SK-N-SH (cell line): ENCODE measurements at regions not wholly inside any gene's neighbourhood (a gene's known extent, or its start where the extent isn't known, plus 50 kb on each side); places are given as distances from the start of the nearest gene placed in this dataset.

Source experiments
- CTCF ChIA-PET: fragments of 300-600, 350-600 bp; formaldehyde crosslinking; extraction: SDS; loops from one replicate; lab custom pipeline; 2021; lab: Yijun Ruan, JAX
- POLR2A ChIA-PET: fragments of 350-600 bp; sonication (Branson Sonifier 250); formaldehyde crosslinking; extraction: SDS; loops from one replicate; lab custom pipeline; 2020; ENCODE audit warnings: antibody characterized with exemption, inconsistent platforms; lab: Yijun Ruan, JAX
- DNase-seq: peaks from one replicate; pipeline ENCODE4 v3.0.0; 2012
- H2AFZ ChIP-seq: fragments of 200-600 bp; sonication (generic); 2 replicates; pipeline ENCODE4 v1.8.1; 2016; ENCODE audit warnings: antibody characterized with exemption, mild to moderate bottlenecking, low read depth
- H3F3A ChIP-seq: fragments of 200-600 bp; sonication (generic); replicated peaks from 2 replicates; pipeline ENCODE3; 2016; ENCODE audit warnings: antibody characterized with exemption, mild to moderate bottlenecking; ENCODE audit not compliant: insufficient read depth
- H3K27ac ChIP-seq, 2 experiments: fragments of 200-500 bp in 1 of 2; fragments of 200-600 bp in 1 of 2; sonication (Bioruptor generic) in 1 of 2; sonication (generic), shearing (Covaris generic) in 1 of 2; 2 replicates each; pipeline versions ENCODE4 v1.5.1 to v1.6.1; 2014 to 2016; ENCODE audit warnings: low read depth in 2 of 2, inconsistent platforms in 1 of 2, low read length in 1 of 2, mild to moderate bottlenecking in 1 of 2, mixed read lengths in 1 of 2
- H3K27me3 ChIP-seq: fragments of 200-600 bp; sonication (generic), shearing (Covaris generic); 2 replicates; pipeline ENCODE4 v1.6.1; 2016; ENCODE audit warnings: mixed run types; ENCODE audit not compliant: insufficient read depth
- H3K36me3 ChIP-seq, 2 experiments: fragments of 200-500 bp in 1 of 2; fragments of 200-600 bp in 1 of 2; sonication (Bioruptor generic) in 1 of 2; sonication (generic) in 1 of 2; replicated peaks in 1 of 2; 2 replicates each; pipeline versions ENCODE3 to v1.5.1; 2014 to 2016; ENCODE audit warnings: low read length in 1 of 2, mild to moderate bottlenecking in 1 of 2; ENCODE audit not compliant: insufficient read depth in 2 of 2, control insufficient read depth in 1 of 2
- H3K4me1 ChIP-seq, 2 experiments: fragments of 200-500 bp in 1 of 2; fragments of 200-600 bp in 1 of 2; sonication (Bioruptor generic) in 1 of 2; sonication (generic), shearing (Covaris generic) in 1 of 2; 2 replicates each; pipeline versions ENCODE4 v1.5.1 to v1.6.1; 2014 to 2016; ENCODE audit warnings: low read depth in 1 of 2, low read length in 1 of 2, mixed run types in 1 of 2; ENCODE audit not compliant: insufficient read depth in 2 of 2, control insufficient read depth in 1 of 2
- H3K4me2 ChIP-seq: fragments of 200-600 bp; sonication (generic), shearing (Covaris generic); 2 replicates; pipeline ENCODE4 v1.6.1; 2017; ENCODE audit warnings: mixed run types
- H3K4me3 ChIP-seq, 2 experiments: fragments of 200-500 bp in 1 of 2; fragments of 200-600 bp in 1 of 2; sonication (Bioruptor generic) in 1 of 2; sonication (generic), shearing (Covaris generic) in 1 of 2; 2 replicates each; pipeline versions ENCODE4 v1.5.1 to v1.8.1; 2014 to 2016; ENCODE audit warnings: low read depth in 2 of 2, inconsistent platforms in 1 of 2, low read length in 1 of 2, mild to moderate bottlenecking in 1 of 2, mixed read lengths in 1 of 2, moderate library complexity in 1 of 2
- H3K79me2 ChIP-seq: fragments of 200-600 bp; sonication (generic); 2 replicates; pipeline ENCODE4 v1.8.1; 2017; ENCODE audit warnings: mild to moderate bottlenecking; ENCODE audit not compliant: insufficient read depth
- H3K9ac ChIP-seq: fragments of 200-600 bp; sonication (generic); 2 replicates; pipeline ENCODE4 v1.6.1; 2017; ENCODE audit warnings: mixed run types
- H3K9me2 ChIP-seq: fragments of 200-600 bp; sonication (generic); 2 replicates; pipeline ENCODE4 v1.6.1; 2017; ENCODE audit warnings: mixed run types
- H3K9me3 ChIP-seq: fragments of 200-600 bp; sonication (generic); 2 replicates; pipeline ENCODE4 v1.6.1; 2017; ENCODE audit warnings: mixed run types, mild to moderate bottlenecking, moderate library complexity
- H4K20me1 ChIP-seq: fragments of 200-600 bp; sonication (generic); 2 replicates; pipeline ENCODE4 v1.6.1; 2017; ENCODE audit warnings: mild to moderate bottlenecking, mixed run types; ENCODE audit not compliant: insufficient read depth
- CHD2 ChIP-seq: fragments of 150-350 bp; IDR thresholded peaks from 2 replicates; pipeline ENCODE4 v1.6.1; 2018; ENCODE audit warnings: low read length; ENCODE audit not compliant: partially characterized antibody
- FOXJ3 ChIP-seq: sonication (generic); formaldehyde crosslinking; IDR thresholded peaks from 2 replicates; pipeline ENCODE4 v1.5.1; 2020; ENCODE audit warnings: mild to moderate bottlenecking, missing genetic modification reagents
- IRF3 ChIP-seq: fragments of 150-350 bp; IDR thresholded peaks from 2 replicates; pipeline ENCODE4 v1.6.1; 2016; ENCODE audit warnings: mild to moderate bottlenecking, low read depth, low read length
- MXI1 ChIP-seq: IDR thresholded peaks from 2 replicates; pipeline ENCODE4 v1.6.1; 2012; ENCODE audit warnings: mild to moderate bottlenecking, low read depth, low read length, improper control_type of control experiment
- REST ChIP-seq: IDR thresholded peaks from 2 replicates; pipeline ENCODE4 v1.6.1; 2012; ENCODE audit warnings: mild to moderate bottlenecking, low read depth, low read length, moderate library complexity
- TAF1 ChIP-seq: IDR thresholded peaks from 2 replicates; pipeline ENCODE4 v1.6.1; 2012; ENCODE audit warnings: low read depth, mild to moderate bottlenecking, low read length, moderate library complexity, borderline replicate concordance
- TEAD4 ChIP-seq: IDR thresholded peaks from 2 replicates; pipeline ENCODE4 v1.4.0; 2012; ENCODE audit warnings: mild to moderate bottlenecking, borderline replicate concordance; ENCODE audit not compliant: insufficient read depth
- USF2 ChIP-seq: fragments of 150-350 bp; IDR thresholded peaks from 2 replicates; pipeline ENCODE4 v1.6.1; 2017; ENCODE audit warnings: antibody characterized with exemption, low read length, low read depth, borderline replicate concordance
- YY1 ChIP-seq: IDR thresholded peaks from 2 replicates; pipeline ENCODE4 v1.4.0; 2012; ENCODE audit warnings: low read depth, mild to moderate bottlenecking
- WGBS: methylation state at CpG from one replicate; pipeline ENCODE4 v1.1.6; 2017; ENCODE audit warnings: low lambda C conversion rate; 5-methylcytosine and 5-hydroxymethylcytosine counted together

- TF ChIP-seq CHD2 (no peak), TEAD4 (no peak), YY1 (no peak), TAF1 (no peak), MXI1 (no peak), IRF3 (no peak), USF2 (no peak)
Measured at GRCh38 chr2:177325554-177325953, 61.0 kb upstream of the NFE2L2 start (continued).

- POLR2A ChIA-PET, result no interaction called here
- Histone ChIP-seq H3K27ac (no peak overlapping the region), H2AFZ (no peak overlapping the region), H3K4me1 (peaks cover 0 to 2% of the 10 kb centered on the region in 2 experiments; a peak in 1 of 4 replicates), H3K27me3 (no peaks in the 10 kb centered on the region), H3K79me2 (no peaks in the 10 kb centered on the region), H3K9me2 (no peaks in the 10 kb centered on the region), H3K4me3 (no peak overlapping the region), H3K4me2 (no peak overlapping the region), H4K20me1 (no peaks in the 10 kb centered on the region), H3K9me3 (no peaks in the 10 kb centered on the region), H3F3A (no peaks in the 10 kb centered on the region), H3K9ac (no peak overlapping the region), H3K36me3 (peaks cover 0 to 12% of the 10 kb centered on the region in 2 experiments)
- WGBS, result 86% methylated on average over 2 of the region's 3 CpGs
- no peak for DNase-seq
- CTCF ChIA-PET, result interaction anchor here (0.8 to 1.8 kb wide), 5 partner anchors 61 to 164 kb away, joined by 3 to 9 read pairs (median 3); partner anchors contain the start of gene NFE2L2
- no peak for TF ChIP-seq FOXJ3 (CRISPR knock-in tag)
- peak; percentile 65; the same call in 1 of the 2 replicates for TF ChIP-seq REST
Measured at GRCh38 chr2:177326005-177326404, 61.5 kb upstream of the NFE2L2 start.
